ENCODE measurements at regions not wholly inside any gene's neighbourhood (a gene's known extent, or its start where the extent isn't known, plus 50 kb on each side); places are given as distances from the start of the nearest gene placed in this dataset.

GRCh38 chr14:21911877-21912276 is 238.3 kb upstream of the OR4E1 start:
- H3K4me3 ChIP-seq (ENCODE audit: control extremely low read depth in 1 of 5, extremely low read depth in 1 of 5, insufficient read depth in 1 of 5, low read depth in 2 of 5, low read length in 4 of 5) = no peak overlapping the region
- POLR2A ChIA-PET = interaction anchor here (0.6 kb wide), 1 partner anchor 152 kb away, joined by 5 read pairs; no protein-coding TSS in a partner anchor
- H4K20me1 ChIP-seq (ENCODE audit: control insufficient read depth, insufficient read depth, low read length, poor library complexity, severe bottlenecking) = no peaks in the 10 kb centered on the region
- peaks cover 3% of the 10 kb centered on the region in 2 donors for H3K4me1 ChIP-seq (ENCODE audit: control insufficient read depth in 2 of 2, insufficient read depth in 2 of 2, low read length in 2 of 2)
- Mint-ChIP-seq H3K27me3 (peaks cover 40% of the 10 kb centered on the region), H3K27ac (no peak overlapping the region), H3K4me3 (no peak overlapping the region), H3K9me3 (ENCODE audit: insufficient read depth) (no peaks in the 10 kb centered on the region), H3K4me1 (peaks cover 3% of the 10 kb centered on the region)
- no peak overlapping the region for H3K27ac ChIP-seq (ENCODE audit: low read length in 2 of 2)
- peaks cover 0 to 8% (median 3%) of the 10 kb centered on the region in 4 experiments for H3K27me3 ChIP-seq (replicated peaks in 1 of 4; ENCODE audit: control extremely low read depth in 1 of 4, control insufficient read depth in 3 of 4, insufficient read depth in 4 of 4, low read length in 3 of 4)
- CTCF ChIA-PET = interaction anchor here (1.0 to 14.3 kb wide), 9 partner anchors 9 to 66 kb away, joined by 3 to 252 read pairs (median 3); no protein-coding TSS in a partner anchor
- no peaks in the 10 kb centered on the region for H3K79me2 ChIP-seq (ENCODE audit: control insufficient read depth, insufficient read depth, low read length)
- no peak overlapping the region for H2AFZ ChIP-seq (ENCODE audit: insufficient read depth, low read depth, low read length, poor library complexity, severe bottlenecking)
- no peak overlapping the region for H3K9ac ChIP-seq (ENCODE audit: low read length)
- intact Hi-C loops (cut with micrococcal nuclease) = no loop called here
- H3K9me3 ChIP-seq (ENCODE audit: control extremely low read depth in 1 of 3, control insufficient read depth in 2 of 3, insufficient read depth in 1 of 3, low read length in 2 of 3) = no peaks in the 10 kb centered on the region
- H3K36me3 ChIP-seq (replicated peaks in 1 of 2; ENCODE audit: control extremely low read depth in 1 of 2, control insufficient read depth in 1 of 2, extremely low read depth in 1 of 2, insufficient read depth in 2 of 2, low read length in 1 of 2) = no peaks in the 10 kb centered on the region
- TF ChIP-seq CTCF (IDR thresholded peaks at IDR 0.05) (no peak), EZH2 (IDR thresholded peaks at IDR 0.05; ENCODE audit: borderline replicate concordance, insufficient read depth, low read depth, low read length, poor library complexity, severe bottlenecking) (no peak)
- no peak overlapping the region for H3K4me2 ChIP-seq (replicated peaks; ENCODE audit: low read depth, low read length, poor library complexity, severe bottlenecking)
- DNase-seq = no peak
- no peak for ATAC-seq (ENCODE audit: low read depth)
- WGBS (ENCODE audit: insufficient coverage) = no CpG with 5 or more reads among the region's 1 CpG

GRCh38 chr14:21910260-21910659 is 236.6 kb upstream of the OR4E1 start:
- H3K27me3 ChIP-seq (replicated peaks in 1 of 4; ENCODE audit: control extremely low read depth in 1 of 4, control insufficient read depth in 3 of 4, insufficient read depth in 4 of 4, low read length in 3 of 4) = peaks cover 0 to 15% (median 6%) of the 10 kb centered on the region in 4 experiments
- no peak overlapping the region for H3K4me3 ChIP-seq (ENCODE audit: control extremely low read depth in 1 of 5, extremely low read depth in 1 of 5, insufficient read depth in 1 of 5, low read depth in 2 of 5, low read length in 4 of 5)
- intact Hi-C loops (cut with micrococcal nuclease) = no loop called here
- peaks cover 54% of the 10 kb centered on the region for H3K27me3 Mint-ChIP-seq
- no peaks in the 10 kb centered on the region for H4K20me1 ChIP-seq (ENCODE audit: control insufficient read depth, insufficient read depth, low read length, poor library complexity, severe bottlenecking)
- ChIA-PET POLR2A (no interaction called here), CTCF (interaction anchor here (1.0 to 14.3 kb wide), 4 partner anchors 12 to 68 kb away, joined by 4 to 252 read pairs (median 20); no protein-coding TSS in a partner anchor)
- no peak overlapping the region for H2AFZ ChIP-seq (ENCODE audit: insufficient read depth, low read depth, low read length, poor library complexity, severe bottlenecking)
- no CpG with 5 or more reads among the region's 4 CpGs for whole genome bisulfite sequencing (ENCODE audit: insufficient coverage)
- H3K4me2 ChIP-seq (replicated peaks; ENCODE audit: low read depth, low read length, poor library complexity, severe bottlenecking) = no peak overlapping the region
- H3K9me3 Mint-ChIP-seq (ENCODE audit: insufficient read depth) = no peaks in the 10 kb centered on the region
- DNase-seq = no peak
- no peaks in the 10 kb centered on the region for H3K79me2 ChIP-seq (ENCODE audit: control insufficient read depth, insufficient read depth, low read length)
- H3K27ac Mint-ChIP-seq = no peak overlapping the region
- no peak overlapping the region for H3K27ac ChIP-seq (ENCODE audit: low read length in 2 of 2)
- ATAC-seq (ENCODE audit: low read depth) = no peak
- TF ChIP-seq EZH2 (IDR thresholded peaks at IDR 0.05; ENCODE audit: borderline replicate concordance, insufficient read depth, low read depth, low read length, poor library complexity, severe bottlenecking) (no peak), CTCF (IDR thresholded peaks at IDR 0.05) (no peak)
- no peaks in the 10 kb centered on the region for H3K36me3 ChIP-seq (replicated peaks in 1 of 2; ENCODE audit: control extremely low read depth in 1 of 2, control insufficient read depth in 1 of 2, extremely low read depth in 1 of 2, insufficient read depth in 2 of 2, low read length in 1 of 2)
- H3K4me1 Mint-ChIP-seq = peaks cover 3% of the 10 kb centered on the region
- no peak overlapping the region for H3K4me3 Mint-ChIP-seq
- no peaks in the 10 kb centered on the region for H3K9me3 ChIP-seq (ENCODE audit: control extremely low read depth in 1 of 3, control insufficient read depth in 2 of 3, insufficient read depth in 1 of 3, low read length in 2 of 3)
- H3K9ac ChIP-seq (ENCODE audit: low read length) = no peak overlapping the region
- H3K4me1 ChIP-seq (ENCODE audit: control insufficient read depth in 2 of 2, insufficient read depth in 2 of 2, low read length in 2 of 2) = peaks cover 3% of the 10 kb centered on the region in 2 donors
